NCI-H1105 treated with DMSO at 0.1 percent for 48 hours (cell line): ENCODE measurements at regions not wholly inside any gene's neighbourhood (a gene's known extent, or its start where the extent isn't known, plus 50 kb on each side); places are given as distances from the start of the nearest gene placed in this dataset.
"Not testable (repeated sequence)": the region's sequence is repeated elsewhere in the genome, so short reads cannot be mapped to it uniquely, and the experiment has no call there.

Experiments used
- DNase-seq: peaks from one replicate; lab custom pipeline; 2025; lab: John Stamatoyannopoulos, UW

DNA sequence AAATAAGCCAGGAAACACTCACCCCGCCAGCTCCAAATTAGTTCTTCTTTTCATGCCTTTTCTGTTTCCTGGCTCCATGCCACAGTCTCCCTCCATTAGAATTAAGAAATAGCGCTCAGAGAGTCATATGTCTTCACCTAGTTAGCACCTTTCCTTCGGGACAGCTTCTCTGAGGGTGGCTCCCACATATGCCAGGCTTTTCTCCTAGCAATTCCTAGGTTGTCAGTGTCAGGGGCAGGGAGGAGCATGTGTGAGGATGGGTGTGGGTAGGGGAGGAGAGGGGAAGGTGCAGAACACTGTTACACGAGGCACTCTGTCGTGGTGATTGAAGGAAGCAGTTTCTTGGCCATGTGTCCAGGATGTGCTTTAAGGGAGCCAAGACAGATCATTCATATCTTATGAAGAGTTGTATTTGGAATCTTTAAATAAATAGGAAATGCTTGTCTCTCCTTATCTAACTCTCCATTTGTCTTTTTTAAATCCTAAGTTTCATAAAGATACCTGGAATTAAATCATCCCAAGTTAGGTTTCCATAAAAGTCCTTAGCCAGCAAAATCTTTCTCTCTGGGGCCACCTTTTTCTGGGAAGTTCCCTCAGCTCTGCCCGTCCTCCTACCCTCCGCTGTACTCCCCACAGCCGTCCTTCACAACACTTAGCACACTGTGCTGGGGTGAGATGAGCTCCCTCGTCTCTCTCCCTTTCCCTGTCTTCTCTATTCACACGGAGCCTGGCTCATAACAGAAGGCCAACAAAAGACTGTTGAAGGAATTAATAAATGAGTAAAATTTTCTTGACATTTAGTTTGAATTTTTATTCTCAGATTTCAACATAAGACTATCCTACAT lies 361.0 kb downstream of the CD83 start:
- no peak for DNase-seq

DNA sequence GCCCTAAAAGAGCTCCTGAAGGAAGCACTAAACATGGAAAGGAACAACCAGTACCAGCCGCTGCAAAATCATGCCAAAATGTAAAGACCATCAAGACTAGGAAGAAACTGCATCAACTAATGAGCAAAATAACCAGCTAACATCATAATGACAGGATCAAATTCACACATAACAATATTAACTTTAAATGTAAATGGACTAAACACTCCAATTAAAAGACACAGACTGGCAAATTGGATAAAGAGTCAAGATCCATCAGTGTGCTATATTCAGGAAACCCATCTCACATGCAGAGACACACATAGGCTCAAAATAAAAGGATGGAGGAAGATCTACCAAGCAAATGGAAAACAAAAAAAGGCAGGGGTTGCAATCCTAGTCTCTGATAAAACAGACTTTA lies 364.4 kb downstream of the CD83 start:
- not testable (repeated sequence) for DNase-seq

DNA sequence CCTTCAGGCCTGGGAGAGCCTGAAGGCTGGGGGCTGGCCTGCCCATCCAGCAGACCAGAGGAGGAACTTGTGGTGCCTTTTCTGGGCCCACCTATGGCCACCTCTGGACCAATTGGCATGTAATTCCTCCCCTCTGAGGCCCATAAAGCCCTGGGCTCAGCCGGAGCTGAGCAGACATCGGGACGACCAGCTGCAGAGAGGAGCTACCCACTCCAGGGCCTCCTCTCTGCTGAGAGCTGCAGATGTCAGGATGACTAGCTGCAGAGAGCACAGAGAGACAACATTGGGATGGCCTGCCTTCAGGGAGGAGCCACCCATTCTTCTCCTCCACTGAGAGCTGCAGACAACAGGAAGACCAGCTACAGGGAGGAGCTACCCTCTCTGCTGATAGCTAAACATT lies 370.1 kb downstream of the CD83 start:
- DNase-seq: no peak

DNA sequence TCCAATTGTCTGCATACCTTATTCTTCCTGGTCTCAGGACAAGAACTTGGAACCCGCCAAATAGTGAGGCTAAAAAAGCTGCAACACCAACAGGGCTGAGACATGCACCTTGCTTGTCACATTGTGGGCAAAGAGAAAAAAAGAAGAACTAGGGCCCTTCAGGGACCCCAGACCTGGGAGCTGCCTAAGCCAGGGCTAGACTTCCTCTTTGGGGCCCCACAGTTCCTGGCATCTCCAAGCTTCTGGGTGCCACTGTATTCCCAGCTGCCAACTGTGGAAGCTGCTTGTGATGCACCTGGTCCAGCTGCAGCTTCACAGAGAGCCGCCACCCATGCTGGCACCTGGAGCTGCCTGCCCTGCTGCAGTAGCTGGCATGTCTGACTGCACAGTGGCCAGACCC lies 370.6 kb downstream of the CD83 start:
- no peak for DNase-seq

DNA sequence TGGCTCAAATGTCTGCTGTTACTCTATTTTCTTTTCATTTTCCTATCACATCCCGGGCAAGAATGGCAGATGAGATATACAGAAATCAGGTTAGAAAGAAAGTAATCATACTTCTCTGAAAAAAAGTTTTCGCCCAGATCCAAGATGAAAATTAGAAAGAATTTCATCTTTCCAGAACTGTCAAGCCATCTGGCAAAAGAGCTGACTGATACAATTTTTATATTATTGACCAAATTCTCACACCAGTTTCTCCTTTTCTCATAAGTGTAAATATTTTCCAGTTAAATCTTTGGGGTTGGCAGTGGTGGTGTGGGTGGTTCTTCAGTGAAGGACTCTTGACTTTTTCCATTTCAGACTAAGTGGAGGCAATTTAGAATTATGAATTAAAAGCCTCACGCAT lies 371.9 kb downstream of the CD83 start:
- DNase-seq: no peak

DNA sequence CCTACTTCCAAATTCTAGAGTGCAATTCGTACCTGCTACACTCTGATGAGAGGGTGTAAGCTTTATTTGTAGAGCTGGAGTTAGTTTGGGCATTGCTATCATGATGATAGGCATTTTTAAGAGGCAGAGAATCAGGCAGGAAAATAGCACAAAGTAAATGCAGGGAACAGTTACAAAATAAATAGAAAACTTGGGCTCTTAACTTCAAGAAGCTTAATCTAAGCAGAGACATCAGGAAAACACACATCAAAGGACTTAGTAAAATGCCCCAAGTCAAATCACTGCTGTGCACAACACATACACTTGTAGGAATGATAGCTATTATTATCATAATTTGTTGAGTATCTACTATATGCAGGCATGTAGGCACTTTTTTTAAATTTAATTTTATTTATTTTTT lies 381.2 kb downstream of the CD83 start:
- DNase-seq: no peak

DNA sequence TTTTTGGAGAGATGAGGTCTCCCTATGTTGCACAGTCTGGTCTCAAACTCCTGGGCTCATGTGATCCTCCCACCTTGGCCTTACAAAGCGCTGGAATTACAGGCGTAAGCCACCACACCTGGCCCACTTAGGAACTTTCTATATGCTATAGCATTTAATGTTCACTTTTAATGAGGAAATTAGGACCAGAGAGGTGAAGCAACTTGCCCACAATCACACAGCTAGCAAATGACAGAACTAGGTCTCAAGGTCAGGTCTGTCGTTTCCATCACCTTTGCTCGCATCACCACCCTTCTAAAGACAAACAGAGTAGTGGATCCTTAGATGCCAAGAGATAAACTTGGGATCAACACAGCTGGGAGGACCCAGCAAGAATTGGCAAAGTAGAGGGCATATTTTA lies 381.7 kb downstream of the CD83 start:
- DNase-seq: no peak

DNA sequence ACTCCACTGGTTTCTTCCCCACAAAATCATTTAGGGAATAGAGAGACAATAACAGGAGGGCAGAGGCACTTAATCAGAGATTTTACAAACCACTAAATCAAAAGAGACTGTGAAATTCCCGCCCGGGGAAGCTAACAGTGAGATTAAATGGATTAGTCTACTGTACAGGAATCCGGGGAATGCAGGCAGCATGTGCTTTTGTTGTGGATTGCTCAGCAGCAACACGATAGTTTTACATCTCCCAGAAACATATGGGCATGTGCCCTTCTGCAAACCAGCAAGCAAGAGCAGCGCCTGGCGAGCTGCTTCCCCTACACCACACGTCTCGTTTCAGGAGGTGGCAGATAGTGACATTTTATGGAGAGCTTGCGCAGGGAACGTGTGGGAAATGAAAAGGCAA lies 382.3 kb downstream of the CD83 start:
- DNase-seq: no peak

DNA sequence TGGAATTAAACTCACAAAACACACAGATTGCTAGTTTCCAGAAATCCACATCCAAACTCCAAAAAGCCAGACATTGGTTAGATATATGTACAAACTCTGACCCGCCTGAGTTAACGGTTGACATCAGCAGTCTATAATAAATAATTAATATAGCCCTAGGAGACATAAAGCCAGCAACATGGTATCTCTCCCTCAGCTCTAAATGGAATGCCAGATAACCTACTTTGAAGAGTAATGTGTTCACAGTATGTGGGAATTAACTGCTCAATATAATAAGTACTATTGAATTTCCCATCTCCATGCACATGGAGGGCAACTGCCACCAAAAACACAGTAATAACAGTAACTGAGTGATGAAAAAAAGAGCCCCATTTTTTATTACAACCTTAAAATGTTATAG lies 383.2 kb downstream of the CD83 start:
- no peak for DNase-seq

DNA sequence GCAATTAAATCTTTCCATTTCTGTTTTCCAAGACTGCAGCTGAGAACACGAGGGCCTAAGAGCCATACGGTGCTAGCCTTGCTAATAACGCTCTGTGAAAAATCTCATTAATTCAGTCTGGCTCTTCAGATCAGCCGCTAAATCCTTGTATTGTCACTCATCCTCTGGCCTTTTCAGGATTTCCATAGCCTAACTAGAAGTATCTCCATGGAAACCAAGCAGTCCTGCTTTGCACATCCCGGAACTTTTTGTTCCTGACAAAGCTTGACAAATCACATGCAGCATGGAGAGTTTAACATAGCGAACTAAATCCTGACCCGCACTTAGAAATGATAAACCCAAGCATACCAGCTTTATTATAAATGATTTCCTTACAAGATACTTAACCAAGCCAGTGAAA lies 383.7 kb downstream of the CD83 start:
- no peak for DNase-seq

DNA sequence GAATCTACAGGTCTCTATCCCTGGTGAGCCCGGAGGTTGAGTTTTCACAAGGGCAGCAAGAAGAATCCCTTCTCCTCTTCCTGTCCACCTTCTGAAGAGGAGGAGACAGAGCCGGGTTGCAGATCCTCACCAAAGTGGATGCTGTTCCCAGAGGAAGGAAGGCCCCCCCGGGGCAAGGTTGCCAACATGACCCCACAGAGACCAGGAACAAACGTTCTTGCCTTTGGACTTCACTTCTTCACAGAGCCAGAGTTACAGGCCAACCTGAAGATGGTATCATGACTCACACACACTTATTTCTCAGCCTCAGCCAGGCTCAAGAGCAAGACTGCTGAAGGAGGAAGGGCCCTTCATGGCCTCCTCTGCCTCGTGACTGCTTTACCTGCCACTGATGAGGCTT lies 384.3 kb downstream of the CD83 start:
- no peak for DNase-seq

DNA sequence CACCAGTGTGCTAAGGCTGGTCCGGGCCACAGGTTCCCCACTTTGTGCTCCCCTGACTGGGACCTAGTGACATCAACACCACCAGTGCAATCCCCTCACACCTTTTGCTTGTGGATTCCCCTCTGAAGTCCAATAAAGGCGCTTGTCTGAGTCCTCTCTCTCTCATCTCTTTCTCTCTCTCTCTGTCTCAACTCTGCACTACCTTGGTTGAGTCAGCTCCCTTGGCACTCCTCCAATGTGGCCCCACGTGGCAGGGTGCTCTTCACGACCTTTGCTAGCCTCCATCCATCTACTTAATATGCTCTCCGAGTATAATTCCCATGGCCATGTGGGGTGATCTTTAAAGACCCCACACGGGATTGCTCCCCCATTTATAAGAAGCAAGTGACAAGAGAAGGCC lies 385.0 kb downstream of the CD83 start:
- DNase-seq: no peak

DNA sequence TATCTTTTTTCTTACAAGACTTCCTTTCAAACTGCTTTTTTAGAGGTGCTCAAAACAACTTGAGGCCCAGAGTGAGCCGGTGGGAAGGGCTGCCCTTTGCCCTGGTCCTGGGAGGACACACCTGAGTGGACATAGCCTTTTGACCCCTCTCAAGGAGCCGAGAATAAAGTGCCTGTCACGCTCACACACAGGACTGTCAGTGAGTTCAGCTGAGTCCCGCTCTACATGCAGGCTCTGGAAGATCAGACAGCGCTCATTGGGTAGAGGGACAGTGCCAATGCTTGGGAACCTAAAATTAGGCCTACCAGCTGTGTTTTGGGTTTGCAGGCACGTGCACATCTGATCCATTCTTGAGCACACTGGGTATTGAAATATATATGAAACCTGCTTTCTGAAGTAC lies 387.8 kb downstream of the CD83 start:
- no peak for DNase-seq

DNA sequence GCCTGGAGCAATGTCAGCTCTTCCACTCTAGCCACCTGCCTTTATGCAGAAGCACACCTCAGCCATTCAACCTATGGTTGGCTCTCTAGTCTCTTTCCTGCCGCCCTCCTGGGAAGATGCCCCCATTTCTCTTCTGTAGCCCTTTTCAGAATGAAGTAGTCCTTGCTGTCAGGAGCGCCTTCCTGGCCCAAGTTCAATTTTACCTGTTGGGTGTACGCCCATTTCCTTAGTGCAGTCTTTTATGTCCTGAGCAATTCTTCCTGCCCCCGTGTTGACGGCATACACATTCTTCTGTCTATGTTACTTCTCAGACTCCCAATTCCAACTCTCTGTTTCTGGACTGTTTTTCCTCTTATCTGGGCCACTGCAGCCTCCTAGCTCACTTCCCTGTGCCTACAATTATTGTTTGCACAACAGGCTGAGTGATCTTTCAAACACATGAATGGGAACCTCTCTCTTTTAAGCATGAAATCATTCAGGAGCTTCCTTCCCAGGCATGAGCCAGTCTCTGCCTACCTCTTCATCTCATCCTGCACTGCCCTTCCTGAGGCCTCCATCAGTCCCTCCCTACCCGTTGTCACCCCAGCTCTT lies 389.2 kb downstream of the CD83 start:
- no peak for DNase-seq

DNA sequence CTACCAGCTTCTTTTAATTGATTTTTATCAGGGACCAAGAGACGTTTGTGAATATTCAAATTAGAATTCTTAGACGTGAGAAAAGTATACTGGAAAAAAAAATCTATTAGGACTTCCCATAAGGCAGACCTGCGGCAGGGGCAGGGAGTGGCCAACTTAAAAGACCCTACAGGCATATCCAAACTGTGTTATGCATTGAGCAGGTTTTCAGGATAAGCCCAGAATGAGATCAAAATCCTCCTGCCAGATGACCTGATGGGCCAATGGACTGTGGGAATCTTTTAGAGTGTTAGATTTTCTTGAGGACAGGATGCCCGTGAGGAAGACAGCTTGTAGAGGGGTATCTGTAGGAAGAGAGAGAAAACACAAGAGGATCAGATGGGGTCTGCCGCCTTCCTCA lies 391.5 kb downstream of the CD83 start:
- DNase-seq: no peak

DNA sequence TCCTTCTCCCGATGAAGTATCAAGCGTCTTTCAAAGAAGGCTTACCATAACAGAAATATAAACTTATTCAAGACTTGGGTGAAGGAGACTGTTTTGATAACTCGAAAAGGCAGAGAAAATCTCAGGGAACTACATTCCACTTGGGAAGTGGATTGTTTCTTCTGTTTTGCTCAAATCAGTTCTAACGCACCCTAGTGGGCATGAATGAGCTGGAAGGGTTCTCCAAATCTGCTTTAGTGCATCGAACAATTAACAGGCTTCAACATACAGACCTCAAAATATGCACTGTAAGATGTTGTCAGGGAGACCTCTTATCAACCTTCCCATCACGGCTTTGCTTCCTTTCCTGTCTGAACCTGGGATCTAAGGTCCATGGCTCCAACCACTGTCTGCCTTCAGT lies 392.5 kb downstream of the CD83 start:
- DNase-seq: no peak

DNA sequence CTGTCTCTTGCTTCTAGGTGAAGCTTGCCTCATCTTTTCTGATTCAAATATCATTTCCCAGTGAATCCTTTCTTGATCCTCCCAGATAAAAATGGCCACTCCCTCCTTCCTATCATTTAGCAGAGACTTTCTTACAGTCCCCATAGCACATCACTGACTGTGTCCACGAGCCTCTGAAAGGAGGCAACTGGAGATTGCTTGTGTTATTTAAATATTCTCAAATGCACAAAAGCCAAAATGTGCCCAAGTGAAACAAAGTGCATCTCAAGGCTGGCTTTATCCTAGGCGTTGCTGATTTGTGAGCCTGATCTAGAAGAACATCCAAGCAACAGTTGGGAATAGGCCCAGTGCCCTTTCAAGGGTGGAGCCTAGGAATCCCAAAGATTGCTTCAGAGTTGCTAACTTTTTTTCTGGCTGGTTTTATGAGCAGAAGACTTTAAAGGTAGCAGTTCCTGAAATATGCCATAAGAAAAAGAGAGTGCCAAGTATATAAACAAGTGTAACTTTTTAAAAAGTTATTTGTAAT lies 393.6 kb downstream of the CD83 start:
- no peak for DNase-seq

DNA sequence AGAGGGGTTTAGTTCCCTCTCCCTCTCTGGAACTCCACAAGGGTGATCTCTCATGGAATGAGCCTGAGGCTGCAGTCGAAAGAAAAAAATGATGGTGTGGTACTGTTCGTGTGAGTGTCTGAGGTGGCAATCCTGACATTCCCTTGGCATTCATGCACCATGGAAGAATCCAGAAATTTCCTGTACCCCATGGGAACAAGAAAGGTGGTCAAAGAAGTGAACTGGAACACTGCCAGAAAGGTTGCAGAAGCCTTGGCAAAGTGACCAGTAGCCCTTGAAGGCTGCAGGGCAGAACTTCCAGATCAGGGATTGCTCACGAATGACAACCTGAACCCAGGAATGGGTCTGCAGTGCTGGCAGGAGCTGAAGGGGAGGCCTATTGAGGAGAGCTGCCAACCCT lies 394.7 kb downstream of the CD83 start:
- DNase-seq: no peak

DNA sequence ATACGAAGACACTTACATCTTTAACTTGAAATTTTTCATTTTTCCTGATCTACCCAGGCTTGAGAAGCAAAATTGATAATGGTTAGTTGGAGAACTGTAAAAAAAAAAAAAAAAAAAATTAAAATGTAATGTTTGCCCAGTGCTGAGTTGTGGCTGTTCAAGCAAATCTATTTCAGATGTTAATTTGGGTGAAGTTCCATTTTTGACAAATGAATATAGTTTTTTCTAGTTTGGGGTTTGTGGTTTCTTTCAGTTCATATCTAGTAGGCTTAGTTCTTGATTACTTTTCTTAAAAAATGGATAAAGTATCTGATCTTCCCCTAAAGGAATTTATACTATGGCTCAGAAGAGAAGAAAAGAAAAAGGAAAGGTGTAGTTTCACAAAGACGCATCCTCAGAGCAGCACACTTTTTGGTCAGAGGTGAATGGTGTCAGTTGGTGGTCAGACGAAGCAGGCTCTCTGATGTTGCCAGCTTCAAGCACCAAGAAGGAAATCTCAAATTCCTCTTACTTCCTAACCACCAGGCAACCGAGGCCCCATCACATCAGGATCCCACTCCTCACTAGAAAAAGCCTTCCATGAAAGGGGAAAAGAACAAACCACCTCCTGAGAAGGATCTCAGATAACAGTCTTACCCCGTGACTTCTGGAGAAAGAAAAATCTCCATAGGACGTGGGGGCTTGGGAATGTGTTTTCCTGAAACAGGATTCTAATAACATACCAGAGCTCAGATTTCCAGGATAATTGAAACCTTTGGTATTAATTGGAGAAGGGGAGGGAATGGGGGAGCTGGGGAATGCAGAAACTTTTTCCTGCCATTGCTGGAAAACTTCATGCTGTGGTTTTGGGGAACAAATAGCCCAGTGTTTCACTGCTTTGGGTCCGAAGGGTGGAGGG lies 396.2 kb downstream of the CD83 start:
- DNase-seq: no peak

DNA sequence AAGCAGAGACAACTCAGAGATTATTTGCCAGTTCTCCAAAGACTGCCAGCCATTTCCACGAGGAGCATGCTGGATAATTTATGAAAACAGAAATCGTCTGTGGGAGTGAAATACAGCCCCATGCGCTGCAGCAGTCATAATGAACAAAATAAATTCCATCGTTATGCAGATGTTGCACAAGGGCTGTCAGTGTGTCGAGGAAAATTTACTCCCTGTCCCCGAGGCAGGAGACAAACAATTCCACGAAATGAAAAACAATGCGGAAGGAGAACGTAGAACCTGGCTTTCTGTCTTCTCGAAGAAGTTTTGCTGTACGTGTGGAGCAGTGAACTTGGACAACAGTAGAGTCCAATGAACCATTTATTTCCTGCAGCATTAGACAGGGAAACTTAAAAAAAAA lies 399.4 kb downstream of the CD83 start:
- DNase-seq: no peak

DNA sequence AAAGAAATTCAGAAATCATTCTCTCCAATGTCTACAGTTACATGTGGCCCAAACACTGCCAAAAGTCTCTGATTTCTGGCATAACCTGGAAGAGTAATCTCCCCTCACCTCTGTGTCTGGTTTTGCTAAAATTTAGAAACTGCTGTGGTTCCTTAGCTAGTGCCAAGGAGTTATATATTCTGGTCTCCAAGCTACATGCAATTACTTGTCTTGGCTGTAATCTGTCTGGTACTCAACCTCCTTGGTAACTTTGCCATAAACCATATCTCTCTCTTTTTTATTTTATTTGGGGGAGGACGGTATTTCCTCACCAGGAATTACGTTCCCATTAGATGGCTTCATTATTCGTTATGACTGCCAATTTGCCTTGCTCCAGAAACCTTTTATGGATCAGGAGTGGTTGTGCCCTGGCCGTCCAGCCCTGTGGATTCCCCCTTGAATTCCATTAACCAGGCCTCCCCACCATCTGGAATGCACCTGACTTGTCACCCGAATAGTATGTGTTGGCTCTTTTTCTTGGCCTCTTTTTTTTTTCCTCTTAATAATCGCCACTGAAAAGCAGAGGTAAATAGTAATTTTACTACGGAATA lies 400.0 kb downstream of the CD83 start:
- DNase-seq: no peak

DNA sequence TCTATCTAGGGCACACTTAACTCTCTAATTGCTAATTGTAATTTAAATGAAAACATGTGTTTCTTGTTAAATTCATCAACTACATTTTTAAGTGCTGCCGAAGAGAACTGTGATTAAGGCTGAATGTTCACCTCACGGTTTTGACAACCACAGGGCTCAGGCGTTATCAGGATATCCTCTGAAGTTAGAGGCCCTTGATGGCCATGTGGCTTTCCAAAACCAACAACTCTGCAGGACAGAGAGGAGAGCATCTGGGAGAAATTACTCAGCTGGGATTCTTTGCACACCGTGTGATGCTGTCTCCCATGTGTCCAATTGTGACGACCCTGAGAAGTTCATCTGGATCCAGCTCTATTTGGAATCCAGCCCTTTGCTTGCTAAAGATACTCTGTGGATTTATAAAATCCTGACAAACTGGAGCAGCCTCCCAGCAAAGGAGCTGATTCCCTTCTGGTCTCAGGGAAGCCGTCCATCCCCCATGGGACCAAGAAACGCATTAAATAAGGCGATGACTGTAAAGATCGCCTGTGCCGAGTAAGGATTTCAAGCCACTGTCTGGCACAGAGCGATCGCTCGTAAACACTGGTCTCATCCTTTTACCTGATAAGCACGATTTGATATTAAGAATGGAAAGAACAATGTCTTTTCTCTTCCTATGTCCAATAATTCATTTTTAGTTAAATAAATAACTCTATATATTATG lies 401.1 kb downstream of the CD83 start:
- DNase-seq: no peak
